ENCODE measurements at regions not wholly inside any gene's neighbourhood (a gene's known extent, or its start where the extent isn't known, plus 50 kb on each side); places are given as distances from the start of the nearest gene placed in this dataset.

DNA sequence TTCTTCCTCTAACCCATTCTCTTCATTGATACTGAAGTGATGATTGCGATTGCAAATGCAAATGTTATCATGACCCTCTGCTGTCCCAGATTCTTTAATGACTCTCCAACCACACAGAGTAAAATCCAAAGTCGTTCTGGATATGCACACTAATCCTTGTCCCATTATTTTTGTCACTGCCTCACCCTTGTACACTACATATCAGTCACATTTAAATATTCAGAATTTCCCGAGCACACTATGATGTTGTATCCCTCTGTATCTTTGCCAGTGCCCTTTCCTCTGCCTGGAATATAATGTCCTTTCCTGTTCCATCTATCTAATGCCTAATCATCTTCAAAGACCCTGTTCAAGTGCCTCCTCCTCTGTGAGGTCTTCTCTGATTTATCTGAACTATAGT lies 55.4 kb upstream of the MMP13 start:
- Histone ChIP-seq H3K9me3 (ENCODE audit: low read depth, low read length) (no peaks in the 10 kb centered on the region), H3K36me3 (ENCODE audit: insufficient read depth, low read length) (no peaks in the 10 kb centered on the region), H3K27me3 (ENCODE audit: insufficient read depth, low read length) (no peaks in the 10 kb centered on the region), H3K79me2 (ENCODE audit: insufficient read depth, low read length) (no peaks in the 10 kb centered on the region), H3K4me2 (ENCODE audit: insufficient read depth, low read length) (no peak overlapping the region), H3K27ac (ENCODE audit: low read depth, low read length) (no peak overlapping the region), H3K4me1 (ENCODE audit: insufficient read depth, low read length) (no peaks in the 10 kb centered on the region), H3K4me3 (ENCODE audit: insufficient read depth, low read length) (no peak overlapping the region), H2AFZ (ENCODE audit: low read length) (no peak overlapping the region), H4K20me1 (ENCODE audit: insufficient read depth, low read length) (no peaks in the 10 kb centered on the region)
- TF ChIP-seq, protein P1, sequence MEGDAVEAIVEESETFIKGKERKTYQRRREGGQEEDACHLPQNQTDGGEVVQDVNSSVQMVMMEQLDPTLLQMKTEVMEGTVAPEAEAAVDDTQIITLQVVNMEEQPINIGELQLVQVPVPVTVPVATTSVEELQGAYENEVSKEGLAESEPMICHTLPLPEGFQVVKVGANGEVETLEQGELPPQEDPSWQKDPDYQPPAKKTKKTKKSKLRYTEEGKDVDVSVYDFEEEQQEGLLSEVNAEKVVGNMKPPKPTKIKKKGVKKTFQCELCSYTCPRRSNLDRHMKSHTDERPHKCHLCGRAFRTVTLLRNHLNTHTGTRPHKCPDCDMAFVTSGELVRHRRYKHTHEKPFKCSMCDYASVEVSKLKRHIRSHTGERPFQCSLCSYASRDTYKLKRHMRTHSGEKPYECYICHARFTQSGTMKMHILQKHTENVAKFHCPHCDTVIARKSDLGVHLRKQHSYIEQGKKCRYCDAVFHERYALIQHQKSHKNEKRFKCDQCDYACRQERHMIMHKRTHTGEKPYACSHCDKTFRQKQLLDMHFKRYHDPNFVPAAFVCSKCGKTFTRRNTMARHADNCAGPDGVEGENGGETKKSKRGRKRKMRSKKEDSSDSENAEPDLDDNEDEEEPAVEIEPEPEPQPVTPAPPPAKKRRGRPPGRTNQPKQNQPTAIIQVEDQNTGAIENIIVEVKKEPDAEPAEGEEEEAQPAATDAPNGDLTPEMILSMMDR (IDR thresholded peaks at IDR 0.05; ENCODE audit: extremely low read depth, low read depth, low read length), result no peak
- DNase-seq (ENCODE audit: insufficient read length, low spot score, missing footprints), result no peak

DNA sequence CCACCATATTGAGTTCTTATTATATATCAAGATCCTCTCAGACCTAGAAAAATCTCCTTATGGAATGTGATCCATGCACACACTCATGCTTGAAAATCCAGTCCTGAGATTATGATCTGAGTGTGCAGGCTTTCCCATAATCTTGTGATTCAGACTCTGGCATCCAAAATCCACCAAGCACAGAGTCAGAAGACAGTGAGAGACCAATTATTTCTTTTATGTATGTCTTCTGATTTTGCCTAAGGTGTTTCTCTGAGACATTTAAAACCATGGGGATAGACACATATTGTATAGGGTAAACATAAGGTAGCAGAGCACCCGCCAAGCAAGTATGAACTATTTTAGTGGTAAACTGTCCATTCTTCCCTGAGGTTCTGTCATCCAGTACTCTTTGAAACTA lies 52.0 kb upstream of the MMP13 start:
- H3K4me1 ChIP-seq (ENCODE audit: insufficient read depth, low read length), result no peaks in the 10 kb centered on the region
- H3K4me3 ChIP-seq (ENCODE audit: insufficient read depth, low read length), result no peak overlapping the region
- DNase-seq (ENCODE audit: insufficient read length, low spot score, missing footprints), result peak; percentile 36
- H3K79me2 ChIP-seq (ENCODE audit: insufficient read depth, low read length), result no peaks in the 10 kb centered on the region
- H3K36me3 ChIP-seq (ENCODE audit: insufficient read depth, low read length), result no peaks in the 10 kb centered on the region
- TF ChIP-seq, protein P1 (IDR thresholded peaks at IDR 0.05; ENCODE audit: extremely low read depth, low read depth, low read length), result no peak
- no peak overlapping the region for H2AFZ ChIP-seq (ENCODE audit: low read length)
- H3K9me3 ChIP-seq (ENCODE audit: low read depth, low read length), result no peaks in the 10 kb centered on the region
- H3K27ac ChIP-seq (ENCODE audit: low read depth, low read length), result no peak overlapping the region
- H4K20me1 ChIP-seq (ENCODE audit: insufficient read depth, low read length), result no peaks in the 10 kb centered on the region
- H3K4me2 ChIP-seq (ENCODE audit: insufficient read depth, low read length), result no peak overlapping the region
- H3K27me3 ChIP-seq (ENCODE audit: insufficient read depth, low read length), result no peaks in the 10 kb centered on the region

Data from osteoblast (primary cell).